HG03025 (cell line): ENCODE measurements at regions not wholly inside any gene's neighbourhood (a gene's known extent, or its start where the extent isn't known, plus 50 kb on each side); places are given as distances from the start of the nearest gene placed in this dataset.

ENCODE experiments used
- ATAC-seq: cut with Tn5 transposase; IDR thresholded peaks from one replicate; pipeline ENCODE4 v1.9.1; 2021; ENCODE audit warnings: mild to moderate bottlenecking, moderate library complexity; ENCODE audit not compliant: unreplicated experiment, low FRiP score

DNA sequence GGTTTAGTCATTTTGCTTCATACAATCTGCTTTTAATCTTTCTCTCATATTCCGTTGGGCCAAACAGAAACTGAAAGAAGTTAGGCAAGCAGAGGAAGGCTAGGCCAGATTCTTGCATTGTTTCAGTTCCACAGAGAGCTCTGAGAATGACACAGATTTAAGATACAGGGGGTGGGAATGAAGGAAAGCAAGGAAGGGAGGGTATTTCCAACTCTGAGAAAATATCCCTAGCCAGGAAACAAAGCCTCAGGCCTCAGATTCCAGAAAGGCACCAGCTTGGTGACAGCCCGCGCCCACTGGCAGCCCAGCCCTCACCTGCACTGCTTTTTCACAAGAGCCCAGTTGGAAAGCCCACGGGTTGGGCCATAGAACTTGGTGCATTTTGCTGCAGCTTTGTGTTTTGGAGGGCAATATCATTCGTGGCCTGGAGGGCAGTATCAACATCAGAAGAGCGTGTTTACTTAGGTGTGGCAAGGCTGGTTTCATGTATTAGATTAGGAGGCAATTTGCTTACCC, 63.5 kb downstream of the ENC1 start:
- ATAC-seq = peak; percentile 74

DNA sequence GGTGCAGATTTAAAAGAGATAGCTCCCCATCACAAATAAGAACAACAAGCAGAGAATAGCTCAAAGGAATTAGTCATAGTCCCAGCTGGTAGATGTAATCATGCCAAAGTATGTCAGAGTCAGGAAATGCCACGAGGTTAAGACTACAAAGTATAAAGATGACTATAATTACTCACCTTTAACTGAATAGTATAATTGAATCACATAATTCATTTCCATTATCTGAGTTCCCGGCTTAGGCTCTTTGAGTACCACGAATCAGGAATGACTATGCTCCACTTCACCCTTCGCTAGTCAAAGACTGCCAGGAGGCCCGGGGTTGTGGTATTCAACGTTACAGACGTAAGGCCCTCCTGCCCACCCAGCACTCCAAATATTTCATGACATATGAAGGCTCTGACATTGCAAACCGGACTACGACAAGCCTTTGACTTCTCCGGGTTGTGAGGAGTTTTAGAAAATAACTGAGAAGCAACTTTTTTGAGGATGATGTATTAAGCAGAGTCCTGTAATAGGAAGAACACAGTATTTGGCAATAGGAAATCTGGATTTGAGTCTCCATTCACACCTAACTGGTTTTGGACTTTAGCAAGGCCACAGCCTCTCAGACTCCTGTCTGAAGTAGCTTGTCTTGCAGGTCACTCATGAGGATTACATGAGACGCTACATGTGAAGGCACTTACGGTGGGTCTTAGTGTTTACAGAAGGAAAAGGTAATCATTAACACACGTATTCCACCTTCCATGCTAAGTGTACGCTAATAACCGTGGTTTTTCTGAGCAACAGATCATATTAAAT, 64.6 kb downstream of the ENC1 start:
- no peak for ATAC-seq

DNA sequence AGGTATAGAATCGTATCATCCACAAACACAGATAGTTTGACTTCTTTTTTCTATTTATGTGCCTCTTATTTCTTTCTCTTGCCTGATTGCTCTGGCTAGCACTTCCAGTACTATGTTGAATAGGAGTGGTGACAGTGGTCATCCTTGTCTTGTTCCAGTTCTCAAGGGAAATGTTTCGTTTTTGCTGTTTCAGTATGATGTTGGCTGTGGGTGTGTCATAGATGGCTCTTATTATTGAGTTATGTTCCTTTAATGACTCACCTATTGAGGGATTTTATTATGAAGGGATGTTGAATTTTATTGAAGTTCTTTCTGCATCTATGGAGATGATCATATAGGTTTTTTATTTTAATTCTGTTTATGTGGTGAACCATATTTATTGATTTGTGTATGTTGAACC, 70.3 kb downstream of the ENC1 start:
- ATAC-seq = no peak

DNA sequence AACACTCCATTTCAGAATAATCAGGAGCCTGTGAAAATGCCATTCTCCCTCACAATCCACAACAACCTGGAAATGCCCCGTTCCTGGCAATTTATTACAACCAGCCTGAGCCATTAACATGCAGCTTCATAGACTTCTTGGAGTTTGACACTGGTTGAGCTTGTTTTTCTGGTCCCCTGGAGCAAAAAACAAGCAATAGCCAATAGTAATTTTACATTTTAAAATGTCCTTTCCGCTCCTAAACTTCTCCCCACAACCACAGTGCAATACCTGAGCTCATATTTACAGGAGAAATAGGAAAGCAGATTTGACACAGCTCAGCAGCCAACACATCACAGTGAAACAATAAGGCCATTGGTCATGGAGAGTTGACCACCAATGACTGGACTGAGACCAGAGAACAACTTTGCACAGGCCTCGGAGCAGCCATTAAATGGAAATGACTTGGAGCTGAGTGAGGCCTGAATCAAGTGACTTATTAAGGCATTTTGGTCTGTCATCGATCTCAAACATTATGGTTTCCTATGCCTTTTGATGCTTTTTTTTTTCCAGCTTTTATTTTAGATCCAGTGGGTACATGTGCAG, 73.0 kb downstream of the ENC1 start:
- no peak for ATAC-seq

DNA sequence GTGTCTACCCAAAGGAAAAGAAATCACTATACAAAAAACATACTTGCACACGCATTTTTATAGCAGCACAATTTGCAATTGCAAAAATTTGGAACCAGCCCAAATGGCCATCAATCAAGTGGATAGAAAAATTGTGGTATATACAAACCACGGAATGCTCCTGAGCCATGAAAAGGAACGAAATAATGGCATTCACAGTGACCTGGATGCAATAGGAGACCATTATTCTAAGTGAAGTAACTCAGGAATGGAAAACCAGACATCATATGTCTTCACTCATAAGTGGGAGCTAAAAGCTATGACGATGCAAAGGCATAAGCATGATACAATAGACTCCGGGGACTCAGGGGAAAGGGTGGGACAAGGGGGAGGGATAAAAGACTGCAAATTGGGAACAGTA, 78.4 kb downstream of the ENC1 start:
- ATAC-seq = no peak

DNA sequence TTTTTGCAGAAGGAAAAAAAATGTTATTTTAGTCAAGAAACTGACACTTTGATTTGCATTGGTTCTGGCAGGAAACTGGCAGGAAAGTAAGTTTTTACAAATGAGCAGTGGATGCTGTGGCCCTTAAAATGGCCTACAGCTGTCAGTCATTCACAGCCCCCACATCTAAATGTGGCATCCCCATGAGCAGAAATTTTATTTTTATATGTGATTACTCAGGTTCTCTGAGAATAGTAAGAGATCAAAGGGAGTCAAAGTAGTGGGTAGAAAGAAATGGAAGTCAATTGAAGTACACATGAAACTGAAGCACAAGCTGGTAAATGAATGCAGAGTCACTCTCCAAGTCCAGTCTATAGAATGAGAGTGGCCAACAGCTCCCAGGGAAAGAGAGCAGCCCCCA, 80.3 kb downstream of the ENC1 start:
- ATAC-seq = no peak

DNA sequence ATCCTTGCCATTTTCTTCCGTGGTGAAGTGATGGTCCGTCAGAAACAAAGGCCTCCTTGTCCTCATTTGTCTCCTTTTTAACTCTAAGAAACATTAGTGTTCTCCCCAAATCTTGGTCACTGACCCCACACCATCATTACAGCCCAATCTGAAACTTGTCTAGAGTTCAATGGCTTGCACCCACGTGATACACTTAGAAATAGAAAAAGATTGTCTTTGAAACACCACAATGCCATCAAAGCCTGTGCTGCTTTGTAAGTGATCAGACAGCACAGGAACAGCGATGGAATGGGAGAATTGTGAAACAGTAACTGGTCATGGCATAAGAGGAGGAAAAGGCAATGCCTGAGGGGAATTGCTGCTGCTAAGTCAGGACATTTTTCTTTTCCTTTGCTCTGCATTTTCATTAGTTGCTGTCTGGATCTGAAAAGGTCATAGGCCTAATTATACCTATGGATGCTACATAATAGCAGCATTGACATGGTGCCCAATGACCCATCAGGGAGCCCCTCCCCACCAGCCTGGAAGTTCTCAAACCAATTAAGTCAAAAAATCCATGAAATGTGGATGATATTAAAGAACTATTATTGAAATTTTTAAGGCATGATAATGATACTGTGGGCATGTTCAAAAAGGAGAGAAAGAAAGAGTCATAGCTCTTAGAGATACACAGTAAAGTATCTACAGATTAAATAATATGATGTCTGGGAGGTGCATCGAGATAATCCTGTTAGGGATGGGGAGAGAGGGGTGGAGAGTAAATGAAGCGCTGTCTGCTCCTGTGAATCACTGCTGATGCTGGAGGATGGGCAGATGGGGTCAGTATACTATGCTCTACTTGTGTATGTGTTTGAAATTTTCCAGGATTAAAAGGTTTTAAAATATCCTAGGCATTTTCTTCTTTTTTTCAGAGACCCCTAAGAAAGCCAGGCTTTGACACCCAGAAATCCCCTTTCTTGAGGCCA, 83.6 kb downstream of the ENC1 start:
- ATAC-seq = no peak

DNA sequence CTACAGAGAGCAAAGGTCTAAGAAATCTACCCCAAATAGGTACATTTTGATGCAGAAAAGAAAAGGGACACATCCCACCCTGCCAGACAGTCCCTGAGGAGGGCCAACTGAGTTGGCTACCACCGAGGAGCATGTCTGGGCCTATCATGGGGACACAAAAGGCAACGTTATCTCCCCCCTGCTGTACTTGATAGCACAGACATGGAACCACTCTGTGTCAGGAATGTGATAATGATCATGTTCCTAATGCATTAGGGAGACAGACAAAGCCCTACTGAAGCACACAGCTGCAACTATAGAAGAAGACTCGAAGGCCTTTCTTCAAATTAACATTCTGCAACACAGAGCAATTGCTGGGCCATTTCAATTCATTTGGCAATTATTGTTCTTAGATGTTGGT, 84.5 kb downstream of the ENC1 start:
- no peak for ATAC-seq

DNA sequence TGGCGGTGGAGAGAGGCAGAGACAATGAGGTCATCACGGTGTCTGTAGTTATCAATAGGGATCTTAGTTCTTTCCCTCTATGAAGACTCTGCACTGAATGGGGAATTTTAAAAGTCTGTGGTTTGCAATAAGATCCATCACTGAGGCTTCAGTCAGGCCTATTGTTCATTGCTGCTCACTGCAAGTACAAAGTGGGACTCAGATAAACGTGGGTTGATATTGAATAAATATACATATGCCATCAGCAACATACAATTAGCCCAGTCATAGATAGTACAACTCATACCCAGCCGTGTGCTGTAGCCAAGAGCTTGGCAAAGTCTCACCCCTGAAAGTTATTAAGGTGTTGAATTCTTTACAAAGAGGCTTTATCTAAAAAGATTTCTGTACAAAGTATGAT, 88.4 kb downstream of the ENC1 start:
- no peak for ATAC-seq

DNA sequence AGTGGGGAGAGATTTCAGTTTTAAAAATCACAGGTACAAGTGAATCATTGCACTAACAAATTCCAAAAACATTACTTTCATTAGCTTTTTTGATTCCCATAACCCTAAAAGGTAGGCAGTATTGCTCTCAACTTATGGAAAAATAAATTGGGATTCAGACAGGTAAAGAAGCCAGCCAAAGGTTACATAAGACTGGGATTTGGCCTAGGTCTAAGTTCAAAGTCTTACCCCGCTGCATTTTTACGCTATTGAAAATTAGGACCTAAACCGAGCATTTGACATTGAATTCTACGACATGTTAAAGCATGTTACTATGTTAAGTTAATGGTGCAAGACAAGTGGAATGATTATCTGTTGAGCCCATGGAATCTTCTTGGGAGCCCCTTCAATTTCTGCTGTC, 89.6 kb downstream of the ENC1 start:
- ATAC-seq = no peak

DNA sequence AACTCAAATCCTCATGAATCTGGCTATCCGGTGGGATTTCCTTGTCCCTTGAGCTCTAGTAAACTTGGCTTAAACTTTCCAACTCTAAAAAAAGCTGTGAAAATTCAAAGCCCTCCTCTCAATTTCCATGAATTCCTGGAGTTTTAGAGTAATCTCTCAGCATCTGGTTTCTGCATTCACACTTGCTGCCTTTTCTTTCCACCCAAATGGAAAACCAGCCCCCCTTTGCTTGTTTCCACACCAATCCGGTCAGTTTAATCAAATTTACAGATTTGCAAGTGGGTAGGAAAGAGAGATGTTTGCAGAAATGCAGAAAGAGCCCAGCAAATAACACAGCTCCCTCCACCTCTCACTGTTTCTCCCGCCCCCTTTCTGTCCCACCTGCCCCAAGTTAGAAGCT, 91.1 kb downstream of the ENC1 start:
- ATAC-seq = no peak

DNA sequence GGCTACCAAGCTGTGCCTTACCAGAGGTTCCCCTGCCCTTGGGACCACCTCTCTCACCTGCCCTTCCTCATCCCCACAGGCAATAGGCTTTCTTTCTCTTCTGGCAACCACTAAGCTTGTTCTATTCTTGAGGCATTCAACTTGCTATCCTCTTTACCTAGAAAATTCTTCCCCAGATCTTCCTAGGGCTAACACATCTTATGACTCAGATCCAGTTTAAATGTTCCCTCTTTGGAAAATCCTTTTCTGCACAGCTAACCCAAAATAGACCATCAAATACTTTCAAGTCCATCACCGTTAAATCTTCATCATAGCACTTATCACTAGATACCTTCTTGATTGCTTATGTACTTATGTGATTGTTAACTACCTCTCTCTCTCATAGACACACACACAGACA, 93.7 kb downstream of the ENC1 start:
- no peak for ATAC-seq

DNA sequence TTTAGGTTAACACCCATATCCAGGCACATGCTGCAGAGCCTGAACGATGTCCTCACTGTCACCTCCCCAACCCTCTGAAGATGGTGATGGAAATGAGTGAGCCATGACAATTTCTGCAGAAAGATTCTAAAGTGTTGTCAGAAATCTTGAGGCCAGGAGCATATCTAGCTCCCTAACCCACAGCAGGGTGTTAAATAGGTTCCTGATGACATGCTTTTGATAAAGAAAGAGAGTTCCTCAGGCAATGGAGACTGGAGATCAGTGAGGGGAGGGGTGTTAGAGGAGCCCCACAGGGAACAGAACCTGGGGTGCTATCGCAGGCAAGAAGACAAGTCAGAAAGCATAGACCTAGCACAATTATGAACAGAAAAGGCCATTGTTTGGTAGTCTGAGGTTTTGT, 95.7 kb downstream of the ENC1 start:
- ATAC-seq = no peak

DNA sequence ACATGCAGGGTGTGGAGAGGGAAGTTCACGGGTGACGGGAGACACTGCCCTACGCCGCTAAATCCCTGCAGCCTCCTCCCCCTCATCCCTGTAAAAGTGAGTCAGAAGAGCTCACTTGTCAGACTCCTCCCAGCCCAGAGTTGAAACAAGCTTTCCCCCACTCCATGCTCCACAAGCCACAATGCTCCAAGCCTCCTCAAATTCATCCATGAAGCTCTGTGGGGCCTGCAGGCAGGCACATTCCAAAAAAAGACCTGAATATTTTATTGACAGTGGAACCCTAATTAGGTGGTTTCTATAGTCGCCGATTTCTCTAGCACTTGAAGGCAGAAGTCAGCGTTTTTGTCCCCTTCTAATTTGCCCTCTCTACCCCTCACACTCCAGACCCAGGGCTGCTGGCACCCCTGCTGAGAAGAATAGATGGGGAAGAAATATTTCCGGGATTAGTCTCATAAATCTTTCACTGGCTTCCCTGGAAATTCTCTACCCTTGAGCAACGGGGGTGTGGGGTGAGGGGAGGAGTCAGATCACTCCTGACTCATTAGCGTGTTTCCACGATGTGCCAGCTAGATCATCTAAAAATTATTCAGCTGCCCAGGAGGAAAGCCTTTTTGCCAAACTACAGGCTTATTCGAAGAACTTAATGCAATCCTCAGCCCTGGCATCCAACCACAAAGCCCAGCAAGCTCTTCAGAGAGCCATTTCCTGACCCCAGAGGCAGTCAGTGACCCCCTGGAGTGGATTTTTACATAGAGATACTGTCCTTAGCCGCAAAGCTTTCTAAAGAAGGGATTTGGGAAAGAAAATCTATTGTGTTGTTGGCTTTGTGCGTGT, 97.1 kb downstream of the ENC1 start:
- no peak for ATAC-seq

DNA sequence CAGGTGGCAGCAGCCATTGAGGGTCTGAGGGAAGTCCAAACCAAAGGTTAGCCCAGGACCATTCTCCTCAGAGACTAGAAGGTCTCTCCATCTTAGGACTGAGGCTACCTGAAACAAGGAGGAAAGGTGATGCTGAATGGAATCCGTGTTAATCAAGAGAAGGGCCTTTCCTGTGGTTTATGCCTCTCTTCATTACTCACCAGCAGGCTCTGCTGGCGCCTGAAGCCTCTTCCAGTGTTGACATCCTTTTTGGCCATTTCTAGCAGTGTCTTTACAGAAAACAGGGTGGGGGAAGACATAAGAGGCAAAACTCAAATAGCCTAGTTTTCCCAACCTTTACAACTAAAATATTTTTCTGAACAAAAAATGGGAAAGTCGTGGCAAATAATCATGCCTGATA, 98.0 kb downstream of the ENC1 start:
- ATAC-seq = no peak

DNA sequence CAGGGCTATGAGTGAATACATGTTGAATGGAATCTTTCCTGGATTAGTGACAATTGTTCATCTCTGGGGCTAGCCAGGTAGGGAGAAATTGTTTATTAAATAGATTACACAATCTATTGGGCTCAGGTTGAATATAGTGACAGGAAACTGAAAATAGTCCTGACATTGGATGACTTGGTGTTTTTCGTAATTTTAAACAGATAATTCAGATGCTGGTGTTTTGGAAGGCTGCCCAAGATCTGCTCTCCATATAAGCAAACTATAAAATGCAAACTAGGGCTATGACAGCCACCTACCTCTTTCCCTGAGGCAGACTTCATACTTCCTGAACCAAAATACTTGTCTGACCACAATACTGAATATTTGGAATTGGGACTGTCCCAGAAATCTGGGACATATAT, 99.1 kb downstream of the ENC1 start:
- ATAC-seq = no peak

DNA sequence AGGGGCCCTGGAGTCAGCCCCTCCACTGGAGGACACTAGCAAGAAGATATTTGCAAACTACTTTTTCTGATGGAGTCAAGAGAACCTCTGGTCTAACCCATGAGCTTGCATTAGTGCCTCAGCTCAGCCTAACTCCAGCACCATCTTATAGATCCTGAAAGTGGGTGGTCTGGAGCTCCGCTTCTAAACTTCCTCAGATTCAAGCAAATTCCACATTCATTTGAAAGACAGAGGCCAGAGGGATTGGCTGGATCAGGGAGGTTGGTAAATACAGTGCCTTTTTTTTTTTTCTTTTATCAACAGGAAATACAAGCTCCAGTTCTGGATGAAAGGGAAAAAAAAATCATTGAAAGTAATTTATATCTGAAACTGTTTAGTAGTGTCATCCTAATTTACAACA, 99.9 kb downstream of the ENC1 start:
- no peak for ATAC-seq

DNA sequence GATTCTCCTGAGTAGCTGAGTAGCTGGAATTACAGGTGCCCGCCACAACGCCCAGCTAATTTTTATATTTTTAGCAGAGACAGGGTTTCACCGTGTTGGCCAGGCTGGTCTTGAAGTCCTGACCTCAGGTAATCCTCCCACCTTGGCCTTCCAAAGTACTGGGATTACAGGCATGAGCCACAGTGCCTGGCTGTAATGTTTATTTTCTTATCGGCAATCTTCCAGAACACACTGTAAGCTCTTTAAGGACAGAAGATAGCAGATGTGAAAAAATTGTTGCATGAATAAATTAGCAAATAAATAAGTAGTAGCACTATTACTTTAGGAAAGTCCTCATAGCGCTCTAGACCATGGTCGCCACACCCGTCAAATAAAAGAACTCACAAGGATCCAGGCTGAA, 100.5 kb downstream of the ENC1 start:
- ATAC-seq = no peak

DNA sequence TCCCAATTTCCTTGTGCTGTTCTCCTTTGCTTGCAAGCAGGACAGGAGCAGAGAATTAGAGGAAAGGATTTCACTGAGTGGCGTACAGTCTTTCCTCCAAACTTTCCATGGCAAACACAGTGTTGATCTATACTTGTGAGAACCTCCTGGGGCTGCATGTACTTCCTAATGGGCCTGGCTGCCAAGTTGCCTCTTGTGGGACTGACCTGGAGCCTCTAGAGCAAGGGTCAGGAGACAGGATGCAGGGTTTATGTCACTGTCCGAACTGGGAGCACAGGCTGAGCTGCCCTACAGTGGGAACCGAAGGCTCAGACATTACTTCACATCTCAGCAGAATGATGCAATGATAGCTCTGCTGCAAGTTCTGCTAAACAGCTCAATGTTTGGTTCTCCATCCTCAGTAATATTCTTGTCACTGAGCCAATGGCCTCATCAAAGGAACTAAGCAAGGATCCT, 102.3 kb downstream of the ENC1 start:
- no peak for ATAC-seq

DNA sequence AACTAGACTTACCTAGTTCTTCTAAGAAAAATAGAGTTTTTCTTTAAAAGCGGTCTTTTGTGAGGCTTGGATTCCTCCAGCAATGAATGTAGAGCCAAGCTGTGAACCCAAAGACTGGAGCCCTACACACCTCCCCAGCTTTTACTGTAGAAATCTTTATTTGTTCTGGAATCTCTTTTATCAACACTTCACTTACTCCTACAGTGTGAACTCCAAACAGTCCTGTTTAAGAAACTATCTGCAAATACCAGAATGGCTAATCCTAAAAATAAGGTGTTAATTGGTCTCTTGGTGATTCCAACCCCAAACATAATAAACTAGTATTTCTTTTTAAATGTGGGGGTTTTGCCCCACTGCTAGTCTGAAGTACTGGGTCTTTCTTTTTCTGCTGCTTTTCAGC, 103.9 kb downstream of the ENC1 start:
- ATAC-seq = no peak
